ENCODE measurements at regions not wholly inside any gene's neighbourhood (a gene's known extent, or its start where the extent isn't known, plus 50 kb on each side); places are given as distances from the start of the nearest gene placed in this dataset.

DNA sequence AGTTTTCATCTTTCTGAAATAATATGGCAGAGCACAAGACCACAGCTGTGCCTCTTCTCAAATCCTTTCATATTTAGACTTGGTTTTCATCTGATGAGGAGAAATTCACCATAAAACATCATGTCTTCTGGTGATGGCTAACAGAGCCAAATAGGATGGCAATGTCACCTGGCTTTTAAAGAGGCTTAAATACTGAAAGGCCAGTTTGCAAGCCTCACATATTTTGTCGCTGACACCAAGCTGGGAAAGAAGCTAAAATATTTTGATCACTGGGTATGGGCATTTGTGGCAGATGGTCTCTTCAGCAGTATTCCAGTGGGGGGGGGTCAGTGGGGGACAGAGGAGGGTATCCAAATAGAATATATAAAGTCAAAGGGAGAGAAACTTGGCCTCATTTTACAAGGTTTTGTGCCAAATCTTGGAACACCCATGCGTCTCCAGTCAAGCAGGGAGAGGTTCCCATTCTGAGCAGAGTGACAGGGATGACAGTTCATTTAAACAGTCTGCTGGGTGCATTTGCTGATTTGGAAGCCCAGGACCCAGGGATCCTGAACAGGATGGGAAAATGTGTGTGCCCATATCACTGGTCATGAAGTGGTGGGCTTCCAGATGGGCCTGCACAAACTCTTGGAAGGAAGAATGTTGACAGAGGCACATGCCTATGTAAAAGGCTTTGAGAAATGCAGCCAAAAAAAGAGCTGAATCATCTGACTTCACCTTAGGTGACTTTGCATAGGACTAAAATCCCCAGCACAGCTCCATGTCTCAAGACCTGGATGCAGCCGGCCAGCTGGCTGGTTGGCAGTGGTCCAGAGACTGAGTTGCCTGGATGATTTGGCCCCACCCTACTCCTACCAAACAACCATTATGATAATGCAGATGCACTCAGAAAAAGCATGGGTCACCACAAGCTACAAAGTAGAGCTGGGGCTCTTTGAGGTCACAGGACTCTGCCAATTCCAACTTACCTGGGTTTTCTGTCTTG lies 484.4 kb upstream of the NR3C2 start:
- Histone ChIP-seq H3K4me3 (no peak overlapping the region), H3K27ac (ENCODE audit: control insufficient read depth, insufficient read depth) (no peak overlapping the region), H4K20me1 (ENCODE audit: control insufficient read depth, insufficient read depth) (no peaks in the 10 kb centered on the region), H3K27me3 (replicated peaks in 1 of 2; ENCODE audit: control insufficient read depth in 2 of 2, insufficient read depth in 2 of 2, low read length in 1 of 2) (no peaks in the 10 kb centered on the region), H3K79me2 (ENCODE audit: control insufficient read depth, insufficient read depth, low read length) (no peaks in the 10 kb centered on the region), H3K4me2 (ENCODE audit: control insufficient read depth, insufficient read depth) (no peak overlapping the region), H2AFZ (ENCODE audit: control insufficient read depth, low read depth, low read length) (no peak overlapping the region), H3K9ac (ENCODE audit: control insufficient read depth, insufficient read depth, low read length) (no peak overlapping the region), H3K9me3 (replicated peaks; ENCODE audit: control insufficient read depth, insufficient read depth, low read length) (no peaks in the 10 kb centered on the region), H3K4me1 (ENCODE audit: control insufficient read depth, insufficient read depth, low read length) (no peaks in the 10 kb centered on the region), H3K36me3 (ENCODE audit: control insufficient read depth in 2 of 2, insufficient read depth in 2 of 2, low read length in 1 of 2) (no peaks in the 10 kb centered on the region)
- BruUV-seq (replicated peaks) = no TSS peak
- ATAC-seq (no peak), FAIRE-seq (no peak), DNase-seq (ENCODE audit: low read depth, low spot score) (no peak)
- intact Hi-C loops (cut with micrococcal nuclease; ENCODE audit: unreplicated experiment) (no loop called here), in situ Hi-C loops (cut with MboI) (no loop called here)
- SMC1A ChIA-PET (ENCODE audit: uncharacterized antibody, unreplicated experiment) = no interaction called here
- CTCF ChIA-PET = interaction anchor here (1.5 kb wide), 1 partner anchor 11 kb away, joined by 3 read pairs; no protein-coding TSS in a partner anchor
- POLR2A ChIA-PET = no interaction called here
- RAD21 ChIA-PET (ENCODE audit: unreplicated experiment) = no interaction called here
- no peak for TF ChIP-seq SP1 (IDR thresholded peaks at IDR 0.05; ENCODE audit: low read depth, low read length)
- TF ChIP-seq RAD51 (IDR thresholded peaks at IDR 0.05) = no peak
- TF ChIP-seq CBFB (IDR thresholded peaks at IDR 0.05; ENCODE audit: low read depth) = no peak
- no peak for TF ChIP-seq POLR2AphosphoS5 (IDR thresholded peaks at IDR 0.05; ENCODE audit: low read length)
- no peak for TF ChIP-seq SMARCA5 (IDR thresholded peaks at IDR 0.05)
- TF ChIP-seq, protein P1, sequence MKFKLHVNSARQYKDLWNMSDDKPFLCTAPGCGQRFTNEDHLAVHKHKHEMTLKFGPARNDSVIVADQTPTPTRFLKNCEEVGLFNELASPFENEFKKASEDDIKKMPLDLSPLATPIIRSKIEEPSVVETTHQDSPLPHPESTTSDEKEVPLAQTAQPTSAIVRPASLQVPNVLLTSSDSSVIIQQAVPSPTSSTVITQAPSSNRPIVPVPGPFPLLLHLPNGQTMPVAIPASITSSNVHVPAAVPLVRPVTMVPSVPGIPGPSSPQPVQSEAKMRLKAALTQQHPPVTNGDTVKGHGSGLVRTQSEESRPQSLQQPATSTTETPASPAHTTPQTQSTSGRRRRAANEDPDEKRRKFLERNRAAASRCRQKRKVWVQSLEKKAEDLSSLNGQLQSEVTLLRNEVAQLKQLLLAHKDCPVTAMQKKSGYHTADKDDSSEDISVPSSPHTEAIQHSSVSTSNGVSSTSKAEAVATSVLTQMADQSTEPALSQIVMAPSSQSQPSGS (IDR thresholded peaks at IDR 0.05; ENCODE audit: low read length) = no peak
- TF ChIP-seq, protein P2, sequence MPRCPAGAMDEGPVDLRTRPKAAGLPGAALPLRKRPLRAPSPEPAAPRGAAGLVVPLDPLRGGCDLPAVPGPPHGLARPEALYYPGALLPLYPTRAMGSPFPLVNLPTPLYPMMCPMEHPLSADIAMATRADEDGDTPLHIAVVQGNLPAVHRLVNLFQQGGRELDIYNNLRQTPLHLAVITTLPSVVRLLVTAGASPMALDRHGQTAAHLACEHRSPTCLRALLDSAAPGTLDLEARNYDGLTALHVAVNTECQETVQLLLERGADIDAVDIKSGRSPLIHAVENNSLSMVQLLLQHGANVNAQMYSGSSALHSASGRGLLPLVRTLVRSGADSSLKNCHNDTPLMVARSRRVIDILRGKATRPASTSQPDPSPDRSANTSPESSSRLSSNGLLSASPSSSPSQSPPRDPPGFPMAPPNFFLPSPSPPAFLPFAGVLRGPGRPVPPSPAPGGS (IDR thresholded peaks at IDR 0.05; ENCODE audit: borderline replicate concordance, insufficient read depth, low read depth, low read length, poor library complexity, severe bottlenecking) = no peak
- TF ChIP-seq, protein P3, sequence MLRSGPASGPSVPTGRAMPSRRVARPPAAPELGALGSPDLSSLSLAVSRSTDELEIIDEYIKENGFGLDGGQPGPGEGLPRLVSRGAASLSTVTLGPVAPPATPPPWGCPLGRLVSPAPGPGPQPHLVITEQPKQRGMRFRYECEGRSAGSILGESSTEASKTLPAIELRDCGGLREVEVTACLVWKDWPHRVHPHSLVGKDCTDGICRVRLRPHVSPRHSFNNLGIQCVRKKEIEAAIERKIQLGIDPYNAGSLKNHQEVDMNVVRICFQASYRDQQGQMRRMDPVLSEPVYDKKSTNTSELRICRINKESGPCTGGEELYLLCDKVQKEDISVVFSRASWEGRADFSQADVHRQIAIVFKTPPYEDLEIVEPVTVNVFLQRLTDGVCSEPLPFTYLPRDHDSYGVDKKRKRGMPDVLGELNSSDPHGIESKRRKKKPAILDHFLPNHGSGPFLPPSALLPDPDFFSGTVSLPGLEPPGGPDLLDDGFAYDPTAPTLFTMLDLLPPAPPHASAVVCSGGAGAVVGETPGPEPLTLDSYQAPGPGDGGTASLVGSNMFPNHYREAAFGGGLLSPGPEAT (IDR thresholded peaks at IDR 0.05; ENCODE audit: low read depth) = no peak
- no peak for TF ChIP-seq EGR1 (IDR thresholded peaks at IDR 0.05; ENCODE audit: borderline replicate concordance in 1 of 2, low read depth in 2 of 2, low read length in 2 of 2)
- no peak for TF ChIP-seq ESRRA (IDR thresholded peaks at IDR 0.05; ENCODE audit: low read length)
- no peak for TF ChIP-seq IKZF2 (IDR thresholded peaks at IDR 0.05)
- TF ChIP-seq MYB (IDR thresholded peaks at IDR 0.05; ENCODE audit: borderline replicate concordance, low read depth, low read length) = no peak
- 47% methylated on average over 3 of the region's 3 CpGs for WGBS (ENCODE audit: insufficient coverage, insufficient replicate concordance, low lambda C conversion rate, missing lambda C conversion rate)

Measured in GM12878 (cell line).